ENCODE measurements at regions not wholly inside any gene's neighbourhood (a gene's known extent, or its start where the extent isn't known, plus 50 kb on each side); places are given as distances from the start of the nearest gene placed in this dataset.
"Not testable (repeated sequence)": the region's sequence is repeated elsewhere in the genome, so short reads cannot be mapped to it uniquely, and the experiment has no call there.

GRCh38 chr15:67945131-67945530 lies 105.3 kb upstream of the RNU6-1 start:
- DNase-seq (ENCODE audit: low read depth) = no peak
- H3K4me3 ChIP-seq (replicated peaks; ENCODE audit: low read depth, low read length) = no peak overlapping the region
- TF ChIP-seq, protein P1, sequence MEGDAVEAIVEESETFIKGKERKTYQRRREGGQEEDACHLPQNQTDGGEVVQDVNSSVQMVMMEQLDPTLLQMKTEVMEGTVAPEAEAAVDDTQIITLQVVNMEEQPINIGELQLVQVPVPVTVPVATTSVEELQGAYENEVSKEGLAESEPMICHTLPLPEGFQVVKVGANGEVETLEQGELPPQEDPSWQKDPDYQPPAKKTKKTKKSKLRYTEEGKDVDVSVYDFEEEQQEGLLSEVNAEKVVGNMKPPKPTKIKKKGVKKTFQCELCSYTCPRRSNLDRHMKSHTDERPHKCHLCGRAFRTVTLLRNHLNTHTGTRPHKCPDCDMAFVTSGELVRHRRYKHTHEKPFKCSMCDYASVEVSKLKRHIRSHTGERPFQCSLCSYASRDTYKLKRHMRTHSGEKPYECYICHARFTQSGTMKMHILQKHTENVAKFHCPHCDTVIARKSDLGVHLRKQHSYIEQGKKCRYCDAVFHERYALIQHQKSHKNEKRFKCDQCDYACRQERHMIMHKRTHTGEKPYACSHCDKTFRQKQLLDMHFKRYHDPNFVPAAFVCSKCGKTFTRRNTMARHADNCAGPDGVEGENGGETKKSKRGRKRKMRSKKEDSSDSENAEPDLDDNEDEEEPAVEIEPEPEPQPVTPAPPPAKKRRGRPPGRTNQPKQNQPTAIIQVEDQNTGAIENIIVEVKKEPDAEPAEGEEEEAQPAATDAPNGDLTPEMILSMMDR (IDR thresholded peaks at IDR 0.05; ENCODE audit: low read length, missing control alignments) = no peak

GRCh38 chr15:67945951-67946700 lies 106.3 kb upstream of the RNU6-1 start:
- TF ChIP-seq, protein P1 (IDR thresholded peaks at IDR 0.05; ENCODE audit: low read length, missing control alignments) = no peak
- DNase-seq (ENCODE audit: low read depth) = peak; percentile 50
- H3K4me3 ChIP-seq (replicated peaks; ENCODE audit: low read depth, low read length) = no peak overlapping the region

- no peak for DNase-seq (ENCODE audit: low read depth)
- TF ChIP-seq, protein P1 (IDR thresholded peaks at IDR 0.05; ENCODE audit: low read length, missing control alignments) = no peak
- H3K4me3 ChIP-seq (replicated peaks; ENCODE audit: low read depth, low read length) = no peak overlapping the region
Observed at GRCh38 chr15:67946701-67947100, 106.9 kb upstream of the RNU6-1 start.

GRCh38 chr15:67947254-67948039 lies 106.7 kb upstream of the PIAS1 start:
- no peak for DNase-seq (ENCODE audit: low read depth)
- no peak overlapping the region for H3K4me3 ChIP-seq (replicated peaks; ENCODE audit: low read depth, low read length)
- TF ChIP-seq, protein P1 (IDR thresholded peaks at IDR 0.05; ENCODE audit: low read length, missing control alignments) = no peak

- DNase-seq (ENCODE audit: low read depth) = no peak
- TF ChIP-seq, protein P1 (IDR thresholded peaks at IDR 0.05; ENCODE audit: low read length, missing control alignments) = no peak
- H3K4me3 ChIP-seq (replicated peaks; ENCODE audit: low read depth, low read length) = no peak overlapping the region
Observed at GRCh38 chr15:67948215-67948614, 105.9 kb upstream of the PIAS1 start.

DNA sequence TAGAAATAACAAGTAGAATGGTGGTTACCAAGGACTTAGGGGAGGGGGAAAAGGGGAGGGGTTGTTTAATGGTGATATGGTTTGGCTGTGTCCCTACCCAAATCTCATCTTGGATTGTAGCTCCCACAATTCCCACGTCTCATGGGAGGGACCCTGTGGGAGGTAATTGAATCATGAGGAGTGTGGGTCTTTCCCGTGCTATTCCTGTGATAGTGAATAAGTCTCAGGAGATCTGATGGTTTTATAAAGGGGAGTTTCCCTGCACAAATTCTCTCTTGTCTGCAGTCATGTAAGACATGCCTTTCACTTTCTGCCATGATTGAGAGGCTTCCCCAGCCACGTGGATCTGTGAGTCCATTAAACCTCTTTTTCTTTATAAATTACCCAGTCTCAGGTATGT lies 102.9 kb upstream of the PIAS1 start:
- H3K4me3 ChIP-seq (replicated peaks; ENCODE audit: low read depth, low read length); DNase-seq (ENCODE audit: low read depth): not testable (repeated sequence)

GRCh38 chr15:67953299-67953698 lies 100.8 kb upstream of the PIAS1 start:
- TF ChIP-seq, protein P1 (IDR thresholded peaks at IDR 0.05; ENCODE audit: low read length, missing control alignments) = no peak
- H3K4me3 ChIP-seq (replicated peaks; ENCODE audit: low read depth, low read length) = no peak overlapping the region
- DNase-seq (ENCODE audit: low read depth) = no peak
